GM21526 (cell line): ENCODE measurements at regions not wholly inside any gene's neighbourhood (a gene's known extent, or its start where the extent isn't known, plus 50 kb on each side); places are given as distances from the start of the nearest gene placed in this dataset.
"Not testable (repeated sequence)": the region's sequence is repeated elsewhere in the genome, so short reads cannot be mapped to it uniquely, and the experiment has no call there.

Source experiments
- ATAC-seq: cut with Tn5 transposase; IDR thresholded peaks from one replicate; pipeline ENCODE4 v1.9.1; 2021; ENCODE audit warnings: moderate library complexity; ENCODE audit not compliant: unreplicated experiment, low FRiP score

- ATAC-seq, result no peak
These were observed 1049.9 kb downstream of the TSN start for GRCh38 chr2:122805346-122805745.

GRCh38 chr2:122808286-122808969, 1053.0 kb downstream of the TSN start:
- ATAC-seq, result no peak

- ATAC-seq, result not testable (repeated sequence)
These were observed 1056.8 kb downstream of the TSN start for GRCh38 chr2:122812214-122812613.

GRCh38 chr2:122815120-122815519, 1059.7 kb downstream of the TSN start:
- no peak for ATAC-seq

GRCh38 chr2:122816803-122817202, 1061.4 kb downstream of the TSN start:
- no peak for ATAC-seq

- no peak for ATAC-seq
These were observed 1066.9 kb downstream of the TSN start for GRCh38 chr2:122822319-122822718.

GRCh38 chr2:122830157-122830556, 1074.7 kb downstream of the TSN start:
- no peak for ATAC-seq

- no peak for ATAC-seq
These were observed 1076.2 kb downstream of the TSN start for GRCh38 chr2:122831649-122832048.

- ATAC-seq, result no peak
These were observed 1088.1 kb downstream of the TSN start for GRCh38 chr2:122843503-122843902.

GRCh38 chr2:122851161-122851560, 1095.7 kb downstream of the TSN start:
- no peak for ATAC-seq

- ATAC-seq, result no peak
These were observed 1096.6 kb downstream of the TSN start for GRCh38 chr2:122851972-122852531.

- ATAC-seq, result no peak
These were observed 1101.2 kb downstream of the TSN start for GRCh38 chr2:122856696-122857095.

GRCh38 chr2:122858075-122858702, 1102.7 kb downstream of the TSN start:
- no peak for ATAC-seq

- ATAC-seq, result no peak
These were observed 1103.4 kb downstream of the TSN start for GRCh38 chr2:122858813-122859212.

GRCh38 chr2:122859260-122859659, 1103.8 kb downstream of the TSN start:
- ATAC-seq, result no peak

- no peak for ATAC-seq
These were observed 1108.1 kb downstream of the TSN start for GRCh38 chr2:122863532-122863931.

- ATAC-seq, result no peak
These were observed 1109.3 kb downstream of the TSN start for GRCh38 chr2:122864728-122865127.

GRCh38 chr2:122866095-122866494, 1110.6 kb downstream of the TSN start:
- no peak for ATAC-seq

- no peak for ATAC-seq
These were observed 1112.5 kb downstream of the TSN start for GRCh38 chr2:122867941-122868340.

GRCh38 chr2:122868646-122869275, 1113.3 kb downstream of the TSN start:
- ATAC-seq, result no peak

- no peak for ATAC-seq
These were observed 1118.5 kb downstream of the TSN start for GRCh38 chr2:122873951-122874350.
